Suprapubic skin (tissue), 4 donors: ENCODE measurements at regions not wholly inside any gene's neighbourhood (a gene's known extent, or its start where the extent isn't known, plus 50 kb on each side); places are given as distances from the start of the nearest gene placed in this dataset.

Experiments used
- DNase-seq, 2 donors: peaks; one replicate each; pipeline ENCODE4 v3.0.0-alpha.2; 2019; ENCODE audit warnings: low spot score in 2 of 2
- H3K27ac ChIP-seq: fragments of 200-600 bp; sonication (generic); one replicate; pipeline ENCODE4 v1.5.1; 2019
- H3K27me3 ChIP-seq: fragments of 200-600 bp; sonication (generic); one replicate; pipeline ENCODE4 v1.5.1; 2019
- H3K36me3 ChIP-seq: fragments of 200-600 bp; sonication (generic); one replicate; pipeline ENCODE4 v1.5.1; 2019
- H3K4me1 ChIP-seq: fragments of 200-600 bp; sonication (generic); one replicate; pipeline ENCODE4 v1.5.1; 2019
- H3K4me3 ChIP-seq: fragments of 200-600 bp; sonication (generic); one replicate; pipeline ENCODE4 v1.5.1; 2019; ENCODE audit warnings: mild to moderate bottlenecking
- H3K9me3 ChIP-seq: fragments of 200-600 bp; sonication (generic); one replicate; pipeline ENCODE4 v1.5.1; 2019
- CTCF ChIP-seq, 2 donors: fragments of 200-600 bp in 1 of 2; fragments of 450-650 bp in 1 of 2; sonication (generic) in 1 of 2; IDR thresholded peaks; one replicate each; pipeline ENCODE4 v1.5.1; 2016 to 2019; ENCODE audit warnings: antibody characterized with exemption in 2 of 2, mild to moderate bottlenecking in 1 of 2, moderate library complexity in 1 of 2
- EP300 ChIP-seq: sonication (generic); formaldehyde crosslinking; IDR thresholded peaks from one replicate; pipeline ENCODE4 v1.6.1; 2017; ENCODE audit warnings: antibody characterized with exemption
- POLR2A ChIP-seq, 2 donors: fragments of 450-650 bp; IDR thresholded peaks; one replicate each; pipeline ENCODE4 v1.6.1; 2017; ENCODE audit warnings: antibody characterized with exemption in 2 of 2, mild to moderate bottlenecking in 2 of 2, moderate library complexity in 2 of 2
- POLR2AphosphoS5 ChIP-seq, 3 donors: sonication (generic); formaldehyde crosslinking; IDR thresholded peaks; one replicate each; pipeline ENCODE4 v1.6.1; 2017; ENCODE audit warnings: antibody characterized with exemption in 3 of 3
- WGBS: methylation state at CpG from one replicate; pipeline ENCODE4 v1.1.5; 2018; 5-methylcytosine and 5-hydroxymethylcytosine counted together

GRCh38 chr6:167737205-167737830, 89.4 kb upstream of the AFDN start:
- Histone ChIP-seq H3K27me3 (peaks cover 7% of the 10 kb centered on the region), H3K36me3 (no peaks in the 10 kb centered on the region), H3K4me1 (peaks cover 20% of the 10 kb centered on the region), H3K9me3 (no peaks in the 10 kb centered on the region), H3K4me3 (no peak overlapping the region), H3K27ac (no peak overlapping the region)
- TF ChIP-seq CTCF (IDR thresholded peaks at IDR 0.05) (no peak), POLR2AphosphoS5 (IDR thresholded peaks at IDR 0.05) (no peak)
- DNase-seq = no peak
- 83% methylated on average over 10 of the region's 23 CpGs for WGBS

- no peak for DNase-seq
- H3K36me3 ChIP-seq = no peaks in the 10 kb centered on the region
- no peak overlapping the region for H3K4me3 ChIP-seq
- WGBS = 95% methylated on average over 13 of the region's 13 CpGs
- no peaks in the 10 kb centered on the region for H3K9me3 ChIP-seq
- peaks cover 20% of the 10 kb centered on the region for H3K4me1 ChIP-seq
- no peak overlapping the region for H3K27ac ChIP-seq
- peaks cover 7% of the 10 kb centered on the region for H3K27me3 ChIP-seq
- TF ChIP-seq CTCF (IDR thresholded peaks at IDR 0.05) (no peak), POLR2AphosphoS5 (IDR thresholded peaks at IDR 0.05) (no peak), POLR2A (IDR thresholded peaks at IDR 0.05) (no peak)
Measured at GRCh38 chr6:167738386-167738785, 88.3 kb upstream of the AFDN start.

- no peak overlapping the region for H3K27ac ChIP-seq
Measured at GRCh38 chr6:167739721-167740475, 86.8 kb upstream of the AFDN start.

GRCh38 chr6:167742719-167743303, 83.9 kb upstream of the AFDN start:
- Histone ChIP-seq H3K4me3 (no peak overlapping the region), H3K9me3 (no peaks in the 10 kb centered on the region), H3K4me1 (peaks cover 11% of the 10 kb centered on the region), H3K27ac (no peak overlapping the region), H3K27me3 (peaks cover 7% of the 10 kb centered on the region), H3K36me3 (no peaks in the 10 kb centered on the region)
- no peak for DNase-seq
- no peak for TF ChIP-seq CTCF (IDR thresholded peaks at IDR 0.05)
- no peak for TF ChIP-seq EP300
- no peak for TF ChIP-seq POLR2AphosphoS5 (IDR thresholded peaks at IDR 0.05)

More at GRCh38 chr6:167739721-167740475, 86.8 kb upstream of the AFDN start:
- Histone ChIP-seq H3K36me3 (no peaks in the 10 kb centered on the region), H3K27me3 (peaks cover 7% of the 10 kb centered on the region), H3K9me3 (no peaks in the 10 kb centered on the region), H3K4me3 (no peak overlapping the region), H3K4me1 (peaks cover 11% of the 10 kb centered on the region)
- TF ChIP-seq CTCF (IDR thresholded peaks at IDR 0.05) (no peak), POLR2AphosphoS5 (IDR thresholded peaks at IDR 0.05) (no peak), EP300 (no peak), POLR2A (IDR thresholded peaks at IDR 0.05) (no peak)
- no peak for DNase-seq
- 93% methylated on average over 23 of the region's 23 CpGs for WGBS
